ENCODE measurements at regions not wholly inside any gene's neighbourhood (a gene's known extent, or its start where the extent isn't known, plus 50 kb on each side); places are given as distances from the start of the nearest gene placed in this dataset.

DNA sequence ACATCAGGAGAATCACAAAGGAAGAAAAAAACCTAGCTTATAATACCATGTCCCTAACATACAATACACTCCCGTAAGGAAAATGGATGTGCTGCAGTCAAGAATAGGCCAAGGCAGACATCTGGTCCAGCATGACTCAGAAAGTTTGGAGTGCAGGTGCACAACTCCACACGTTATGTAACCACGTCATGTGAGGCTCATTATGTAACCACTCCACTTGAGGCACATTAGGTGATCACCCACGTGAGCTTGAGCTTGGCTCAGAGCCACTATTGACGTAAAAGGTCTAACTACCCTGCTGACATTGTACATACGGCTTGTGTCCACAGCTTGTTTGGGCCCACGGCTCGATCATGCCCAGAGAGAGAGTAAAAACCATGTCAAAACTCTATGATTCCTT, 99.8 kb upstream of the C1orf21 start:
- no peak for TF ChIP-seq EP300 (IDR thresholded peaks at IDR 0.05)
- TF ChIP-seq, protein P1, sequence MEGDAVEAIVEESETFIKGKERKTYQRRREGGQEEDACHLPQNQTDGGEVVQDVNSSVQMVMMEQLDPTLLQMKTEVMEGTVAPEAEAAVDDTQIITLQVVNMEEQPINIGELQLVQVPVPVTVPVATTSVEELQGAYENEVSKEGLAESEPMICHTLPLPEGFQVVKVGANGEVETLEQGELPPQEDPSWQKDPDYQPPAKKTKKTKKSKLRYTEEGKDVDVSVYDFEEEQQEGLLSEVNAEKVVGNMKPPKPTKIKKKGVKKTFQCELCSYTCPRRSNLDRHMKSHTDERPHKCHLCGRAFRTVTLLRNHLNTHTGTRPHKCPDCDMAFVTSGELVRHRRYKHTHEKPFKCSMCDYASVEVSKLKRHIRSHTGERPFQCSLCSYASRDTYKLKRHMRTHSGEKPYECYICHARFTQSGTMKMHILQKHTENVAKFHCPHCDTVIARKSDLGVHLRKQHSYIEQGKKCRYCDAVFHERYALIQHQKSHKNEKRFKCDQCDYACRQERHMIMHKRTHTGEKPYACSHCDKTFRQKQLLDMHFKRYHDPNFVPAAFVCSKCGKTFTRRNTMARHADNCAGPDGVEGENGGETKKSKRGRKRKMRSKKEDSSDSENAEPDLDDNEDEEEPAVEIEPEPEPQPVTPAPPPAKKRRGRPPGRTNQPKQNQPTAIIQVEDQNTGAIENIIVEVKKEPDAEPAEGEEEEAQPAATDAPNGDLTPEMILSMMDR (IDR thresholded peaks at IDR 0.05): no peak
- TF ChIP-seq POLR2A (IDR thresholded peaks at IDR 0.05): no peak

DNA sequence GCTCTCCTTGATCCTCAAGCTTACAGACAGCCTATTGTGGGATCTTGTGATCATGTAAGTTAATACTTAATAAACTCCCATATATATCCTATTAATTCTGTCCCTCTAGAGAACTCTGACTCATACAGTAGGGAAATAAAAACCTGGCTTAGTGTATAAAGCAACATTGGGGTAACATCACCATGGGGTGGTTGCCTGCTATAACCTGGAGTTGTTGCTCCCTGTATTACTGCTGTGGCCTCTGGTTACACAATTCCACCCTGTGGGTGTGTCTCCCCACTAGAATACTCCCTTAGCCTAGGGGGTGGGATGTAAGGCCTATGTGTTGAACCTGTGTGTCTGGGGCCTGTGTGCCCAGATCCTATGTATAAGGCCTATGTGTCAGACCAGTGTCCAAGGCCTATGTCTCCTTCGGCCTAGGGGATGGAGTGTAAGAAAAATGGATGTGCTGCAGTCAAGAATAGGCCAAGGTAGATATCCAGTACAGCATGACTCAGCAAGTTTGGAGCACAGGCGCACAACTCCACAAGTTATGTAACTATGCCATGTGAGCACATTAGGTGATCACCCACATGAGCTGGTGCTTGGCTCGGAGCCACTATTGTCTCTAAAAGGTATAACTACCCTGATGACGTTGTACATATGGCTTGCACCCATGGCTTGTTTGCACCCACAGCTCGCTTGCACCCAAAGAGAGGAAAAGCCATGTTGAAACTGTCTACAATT, 96.8 kb upstream of the C1orf21 start:
- no peaks in the 10 kb centered on the region for H3K4me1 ChIP-seq
- H3K36me3 ChIP-seq: no peaks in the 10 kb centered on the region
- H3K27ac ChIP-seq: no peak overlapping the region
- 87 to 90% methylated on average over 5 of the region's 5 CpGs for WGBS, 2 donors
- no peak overlapping the region for H3K4me3 ChIP-seq
- no peak for DNase-seq (ENCODE audit: low spot score in 2 of 2)
- no peak for TF ChIP-seq EP300 (IDR thresholded peaks at IDR 0.05)
- TF ChIP-seq, protein P1 (IDR thresholded peaks at IDR 0.05): no peak
- no peak for TF ChIP-seq POLR2A (IDR thresholded peaks at IDR 0.05)
- no peaks in the 10 kb centered on the region for H3K27me3 ChIP-seq
- H3K9me3 ChIP-seq: peaks cover 0 to 5% (median 0%) of the 10 kb centered on the region in 4 donors

More for the DNA sequence above, 99.8 kb upstream of the C1orf21 start:
- Histone ChIP-seq H3K4me3 (no peak overlapping the region), H3K4me1 (no peaks in the 10 kb centered on the region), H3K9me3 (peaks cover 0 to 5% (median 0%) of the 10 kb centered on the region in 4 donors), H3K36me3 (no peaks in the 10 kb centered on the region), H3K27ac (no peak overlapping the region), H3K27me3 (no peaks in the 10 kb centered on the region)
- 81 to 82% methylated on average over 8 of the region's 8 CpGs for WGBS, 2 donors
- DNase-seq (ENCODE audit: low spot score in 2 of 2): no peak

DNA sequence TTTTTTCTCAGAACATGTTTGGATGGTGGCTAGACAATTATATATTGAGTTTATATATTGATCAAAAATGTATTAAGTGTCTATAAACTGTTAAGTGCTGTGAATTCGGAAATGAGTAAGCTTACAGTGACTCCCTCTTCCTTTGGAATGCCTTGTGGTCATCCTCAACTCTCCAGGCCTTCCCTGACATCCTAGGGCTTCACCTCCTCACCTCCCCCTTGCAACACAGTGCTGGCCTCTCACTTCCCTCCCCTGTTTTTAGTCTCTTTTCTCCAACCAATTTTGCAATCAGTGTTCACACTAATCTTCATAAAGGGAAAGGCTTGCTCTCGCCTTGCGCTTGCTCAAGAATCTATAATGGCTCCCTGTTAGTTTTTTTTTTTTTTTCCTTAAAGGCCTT, 95.1 kb upstream of the C1orf21 start:
- H3K27ac ChIP-seq: no peak overlapping the region
- H3K4me3 ChIP-seq: no peak overlapping the region
- peaks cover 0 to 9% (median 0%) of the 10 kb centered on the region in 4 donors for H3K4me1 ChIP-seq
- no peak for DNase-seq (ENCODE audit: low spot score in 2 of 2)
- TF ChIP-seq EP300 (IDR thresholded peaks at IDR 0.05): no peak
- TF ChIP-seq, protein P1 (IDR thresholded peaks at IDR 0.05): no peak
- TF ChIP-seq POLR2A (IDR thresholded peaks at IDR 0.05): no peak
- no peaks in the 10 kb centered on the region for H3K36me3 ChIP-seq
- H3K9me3 ChIP-seq: peaks cover 0 to 5% (median 0%) of the 10 kb centered on the region in 4 donors
- WGBS, 2 donors: 86 to 89% methylated on average over 3 of the region's 3 CpGs
- no peaks in the 10 kb centered on the region for H3K27me3 ChIP-seq

DNA sequence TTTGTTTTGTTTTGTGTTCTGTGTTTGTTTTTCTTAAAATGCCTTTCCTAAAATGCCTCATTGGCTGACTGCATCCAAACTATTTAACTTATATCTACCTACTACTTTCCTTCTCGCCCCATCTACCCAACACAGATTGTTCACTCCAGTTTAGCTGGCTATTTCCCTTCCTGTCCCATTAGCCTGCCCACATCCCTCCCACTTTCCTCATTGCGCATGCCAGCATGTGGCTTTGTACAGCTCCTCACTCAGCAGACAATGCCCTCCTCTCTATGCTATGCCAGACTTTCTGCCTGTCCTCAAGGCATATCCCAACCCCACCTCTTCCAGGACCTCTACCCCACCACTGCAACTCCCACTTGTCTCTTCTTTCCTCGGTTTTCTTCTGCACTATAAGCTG, 94.7 kb upstream of the C1orf21 start:
- no peak overlapping the region for H3K27ac ChIP-seq
- peaks cover 0 to 13% (median 0%) of the 10 kb centered on the region in 4 donors for H3K4me1 ChIP-seq
- 81 to 91% methylated on average over 3 of the region's 3 CpGs for WGBS, 2 donors
- no peaks in the 10 kb centered on the region for H3K36me3 ChIP-seq
- peaks cover 0 to 5% (median 0%) of the 10 kb centered on the region in 4 donors for H3K9me3 ChIP-seq
- H3K4me3 ChIP-seq: no peak overlapping the region
- TF ChIP-seq POLR2A (IDR thresholded peaks at IDR 0.05) (no peak), EP300 (IDR thresholded peaks at IDR 0.05) (no peak)
- TF ChIP-seq, protein P1 (IDR thresholded peaks at IDR 0.05): no peak
- H3K27me3 ChIP-seq: no peaks in the 10 kb centered on the region
- no peak for DNase-seq (ENCODE audit: low spot score in 2 of 2)

DNA sequence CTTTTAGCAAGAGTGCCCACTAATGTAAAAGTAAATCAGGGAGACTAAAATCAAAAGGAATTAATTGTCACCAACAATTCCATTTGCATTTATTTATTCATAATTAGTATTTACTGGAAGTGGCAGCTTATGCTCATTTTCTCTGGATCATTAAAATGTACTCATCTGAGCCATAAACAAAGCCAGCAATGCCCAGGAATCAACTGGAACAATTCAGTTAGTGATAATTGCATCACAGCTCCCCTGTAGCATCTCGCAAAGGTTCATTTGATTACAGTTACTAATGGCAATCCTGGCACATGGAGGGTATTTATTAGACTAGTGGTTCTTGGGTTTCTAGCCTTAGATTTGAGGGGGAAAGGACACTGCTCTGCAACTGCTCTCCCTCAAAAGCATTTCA, 92.7 kb upstream of the C1orf21 start:
- WGBS, 2 donors: 93 to 95% methylated on average over 1 of the region's 1 CpG
- DNase-seq (ENCODE audit: low spot score in 2 of 2): no peak
- H3K27me3 ChIP-seq: no peaks in the 10 kb centered on the region
- no peak overlapping the region for H3K4me3 ChIP-seq
- no peaks in the 10 kb centered on the region for H3K36me3 ChIP-seq
- peaks cover 0 to 5% (median 0%) of the 10 kb centered on the region in 4 donors for H3K9me3 ChIP-seq
- no peak overlapping the region for H3K27ac ChIP-seq
- TF ChIP-seq, protein P1 (IDR thresholded peaks at IDR 0.05): no peak
- TF ChIP-seq POLR2A (IDR thresholded peaks at IDR 0.05) (no peak), EP300 (IDR thresholded peaks at IDR 0.05) (no peak)
- H3K4me1 ChIP-seq: peaks cover 0 to 26% (median 0%) of the 10 kb centered on the region in 4 donors

Data from tibial nerve (tissue), 4 donors.